D721Med (cell line): ENCODE measurements at regions not wholly inside any gene's neighbourhood (a gene's known extent, or its start where the extent isn't known, plus 50 kb on each side); places are given as distances from the start of the nearest gene placed in this dataset.

Source experiments
- DNase-seq: peaks from one replicate; pipeline ENCODE4 v3.0.0; 2011; ENCODE audit warnings: low spot score; ENCODE audit not compliant: insufficient read length
- FAIRE-seq: peaks from 2 replicates; lab custom pipeline; 2011; peaks lifted over from hg19 to GRCh38; lab: Jason Lieb, UNC
- CTCF ChIP-seq: IDR thresholded peaks from 2 replicates; pipeline ENCODE4 v1.5.1; 2012; ENCODE audit warnings: mild to moderate bottlenecking, control low read depth; ENCODE audit not compliant: insufficient read depth; ENCODE audit errors: missing control alignments

- no peak for TF ChIP-seq CTCF
- FAIRE-seq (no peak), DNase-seq (no peak)
Observed at GRCh38 chr20:52899041-52899608, 73.0 kb upstream of the TSHZ2 start.

GRCh38 chr20:52896348-52896747, 75.8 kb upstream of the TSHZ2 start:
- no peak for FAIRE-seq
- DNase-seq, result no peak
- TF ChIP-seq CTCF, result no peak

- FAIRE-seq (no peak), DNase-seq (no peak)
- no peak for TF ChIP-seq CTCF
Observed at GRCh38 chr20:52895701-52896100, 76.5 kb upstream of the TSHZ2 start.

GRCh38 chr20:52895235-52895634, 76.9 kb upstream of the TSHZ2 start:
- no peak for TF ChIP-seq CTCF
- FAIRE-seq (no peak), DNase-seq (no peak)

GRCh38 chr20:52893498-52893897, 78.7 kb upstream of the TSHZ2 start:
- no peak for TF ChIP-seq CTCF
- FAIRE-seq (no peak), DNase-seq (no peak)

- FAIRE-seq (no peak), DNase-seq (no peak)
- TF ChIP-seq CTCF, result no peak
Observed at GRCh38 chr20:52892023-52892422, 80.1 kb upstream of the TSHZ2 start.

GRCh38 chr20:52890130-52890529, 82.0 kb upstream of the TSHZ2 start:
- FAIRE-seq, result no peak
- no peak for DNase-seq
- no peak for TF ChIP-seq CTCF
